SK-N-SH (cell line): ENCODE measurements at regions not wholly inside any gene's neighbourhood (a gene's known extent, or its start where the extent isn't known, plus 50 kb on each side); places are given as distances from the start of the nearest gene placed in this dataset.

Experiments used
- CTCF ChIA-PET: fragments of 300-600, 350-600 bp; formaldehyde crosslinking; extraction: SDS; loops from one replicate; lab custom pipeline; 2021; lab: Yijun Ruan, JAX
- POLR2A ChIA-PET: fragments of 350-600 bp; sonication (Branson Sonifier 250); formaldehyde crosslinking; extraction: SDS; loops from one replicate; lab custom pipeline; 2020; ENCODE audit warnings: antibody characterized with exemption, inconsistent platforms; lab: Yijun Ruan, JAX
- DNase-seq: peaks from one replicate; pipeline ENCODE4 v3.0.0; 2012
- H2AFZ ChIP-seq: fragments of 200-600 bp; sonication (generic); 2 replicates; pipeline ENCODE4 v1.8.1; 2016; ENCODE audit warnings: antibody characterized with exemption, mild to moderate bottlenecking, low read depth
- H3F3A ChIP-seq: fragments of 200-600 bp; sonication (generic); replicated peaks from 2 replicates; pipeline ENCODE3; 2016; ENCODE audit warnings: antibody characterized with exemption, mild to moderate bottlenecking; ENCODE audit not compliant: insufficient read depth
- H3K27ac ChIP-seq, 2 experiments: fragments of 200-500 bp in 1 of 2; fragments of 200-600 bp in 1 of 2; sonication (Bioruptor generic) in 1 of 2; sonication (generic), shearing (Covaris generic) in 1 of 2; 2 replicates each; pipeline versions ENCODE4 v1.5.1 to v1.6.1; 2014 to 2016; ENCODE audit warnings: low read depth in 2 of 2, inconsistent platforms in 1 of 2, low read length in 1 of 2, mild to moderate bottlenecking in 1 of 2, mixed read lengths in 1 of 2
- H3K27me3 ChIP-seq: fragments of 200-600 bp; sonication (generic), shearing (Covaris generic); 2 replicates; pipeline ENCODE4 v1.6.1; 2016; ENCODE audit warnings: mixed run types; ENCODE audit not compliant: insufficient read depth
- H3K36me3 ChIP-seq, 2 experiments: fragments of 200-500 bp in 1 of 2; fragments of 200-600 bp in 1 of 2; sonication (Bioruptor generic) in 1 of 2; sonication (generic) in 1 of 2; replicated peaks in 1 of 2; 2 replicates each; pipeline versions ENCODE3 to v1.5.1; 2014 to 2016; ENCODE audit warnings: low read length in 1 of 2, mild to moderate bottlenecking in 1 of 2; ENCODE audit not compliant: insufficient read depth in 2 of 2, control insufficient read depth in 1 of 2
- H3K4me1 ChIP-seq, 2 experiments: fragments of 200-500 bp in 1 of 2; fragments of 200-600 bp in 1 of 2; sonication (Bioruptor generic) in 1 of 2; sonication (generic), shearing (Covaris generic) in 1 of 2; 2 replicates each; pipeline versions ENCODE4 v1.5.1 to v1.6.1; 2014 to 2016; ENCODE audit warnings: low read depth in 1 of 2, low read length in 1 of 2, mixed run types in 1 of 2; ENCODE audit not compliant: insufficient read depth in 2 of 2, control insufficient read depth in 1 of 2
- H3K4me2 ChIP-seq: fragments of 200-600 bp; sonication (generic), shearing (Covaris generic); 2 replicates; pipeline ENCODE4 v1.6.1; 2017; ENCODE audit warnings: mixed run types
- H3K4me3 ChIP-seq, 2 experiments: fragments of 200-500 bp in 1 of 2; fragments of 200-600 bp in 1 of 2; sonication (Bioruptor generic) in 1 of 2; sonication (generic), shearing (Covaris generic) in 1 of 2; 2 replicates each; pipeline versions ENCODE4 v1.5.1 to v1.8.1; 2014 to 2016; ENCODE audit warnings: low read depth in 2 of 2, inconsistent platforms in 1 of 2, low read length in 1 of 2, mild to moderate bottlenecking in 1 of 2, mixed read lengths in 1 of 2, moderate library complexity in 1 of 2
- H3K79me2 ChIP-seq: fragments of 200-600 bp; sonication (generic); 2 replicates; pipeline ENCODE4 v1.8.1; 2017; ENCODE audit warnings: mild to moderate bottlenecking; ENCODE audit not compliant: insufficient read depth
- H3K9ac ChIP-seq: fragments of 200-600 bp; sonication (generic); 2 replicates; pipeline ENCODE4 v1.6.1; 2017; ENCODE audit warnings: mixed run types
- H3K9me2 ChIP-seq: fragments of 200-600 bp; sonication (generic); 2 replicates; pipeline ENCODE4 v1.6.1; 2017; ENCODE audit warnings: mixed run types
- H3K9me3 ChIP-seq: fragments of 200-600 bp; sonication (generic); 2 replicates; pipeline ENCODE4 v1.6.1; 2017; ENCODE audit warnings: mixed run types, mild to moderate bottlenecking, moderate library complexity
- H4K20me1 ChIP-seq: fragments of 200-600 bp; sonication (generic); 2 replicates; pipeline ENCODE4 v1.6.1; 2017; ENCODE audit warnings: mild to moderate bottlenecking, mixed run types; ENCODE audit not compliant: insufficient read depth
- FOSL2 ChIP-seq: IDR thresholded peaks from 2 replicates; pipeline ENCODE4 v1.4.0; 2012; ENCODE audit warnings: low read depth, mild to moderate bottlenecking, moderate library complexity, borderline replicate concordance
- MAX ChIP-seq: IDR thresholded peaks from 2 replicates; pipeline ENCODE4 v1.4.0; 2012; ENCODE audit warnings: low read depth
- PBX3 ChIP-seq: IDR thresholded peaks from 2 replicates; pipeline ENCODE4; 2012
- TAF1 ChIP-seq: IDR thresholded peaks from 2 replicates; pipeline ENCODE4 v1.6.1; 2012; ENCODE audit warnings: low read depth, mild to moderate bottlenecking, low read length, moderate library complexity, borderline replicate concordance
- TCF12 ChIP-seq: IDR thresholded peaks from 2 replicates; pipeline ENCODE4 v1.4.0; 2012
- USF1 ChIP-seq: IDR thresholded peaks from 2 replicates; pipeline ENCODE4 v1.4.0; 2012; ENCODE audit warnings: low read depth, borderline replicate concordance
- YY1 ChIP-seq: IDR thresholded peaks from 2 replicates; pipeline ENCODE4 v1.4.0; 2012; ENCODE audit warnings: low read depth, mild to moderate bottlenecking
- WGBS: methylation state at CpG from one replicate; pipeline ENCODE4 v1.1.6; 2017; ENCODE audit warnings: low lambda C conversion rate; 5-methylcytosine and 5-hydroxymethylcytosine counted together

- ChIA-PET POLR2A (no interaction called here), CTCF (no interaction called here)
- Histone ChIP-seq H3K79me2 (no peaks in the 10 kb centered on the region), H3K9me3 (no peaks in the 10 kb centered on the region), H3K4me3 (no peak overlapping the region), H3K9me2 (no peaks in the 10 kb centered on the region), H4K20me1 (no peaks in the 10 kb centered on the region), H3K27ac (no peak overlapping the region), H3K4me1 (peaks cover 5 to 20% of the 10 kb centered on the region in 2 experiments; a peak in 2 of 4 replicates), H3K9ac (no peak overlapping the region), H3F3A (no peaks in the 10 kb centered on the region), H3K27me3 (no peaks in the 10 kb centered on the region), H2AFZ (no peak overlapping the region), H3K36me3 (no peaks in the 10 kb centered on the region), H3K4me2 (no peak overlapping the region; the same call in 1 of the 2 replicates)
- WGBS, result 54% methylated on average over 8 of the region's 10 CpGs
- no peak for TF ChIP-seq YY1
- no peak for TF ChIP-seq PBX3
- TF ChIP-seq TCF12, result peak; percentile 17; the same call in 1 of the 2 replicates
- TF ChIP-seq USF1, result no peak
- peak; percentile 36; the same call in 1 of the 2 replicates for TF ChIP-seq FOSL2
- no peak for DNase-seq
These were observed 138.3 kb downstream of the FOXD2 start for GRCh38 chr1:47575855-47576757.

GRCh38 chr1:47576758-47577115 lies 138.9 kb downstream of the FOXD2 start:
- Histone ChIP-seq H3K9me2 (no peaks in the 10 kb centered on the region), H4K20me1 (no peaks in the 10 kb centered on the region), H3K4me2 (no peak overlapping the region), H3F3A (no peaks in the 10 kb centered on the region), H3K36me3 (no peaks in the 10 kb centered on the region), H3K9me3 (no peaks in the 10 kb centered on the region)
- no peak for DNase-seq
- ChIA-PET POLR2A (no interaction called here), CTCF (no interaction called here)
- TF ChIP-seq MAX, result no peak
- TF ChIP-seq TAF1, result no peak
- TF ChIP-seq, all 33 proteins: peak for 0
- no peaks in the 10 kb centered on the region for H3K79me2 ChIP-seq
- H3K27me3 ChIP-seq, result no peaks in the 10 kb centered on the region
- H3K9ac ChIP-seq, result no peak overlapping the region
- no peak overlapping the region for H3K4me3 ChIP-seq
- no peak overlapping the region for H3K27ac ChIP-seq
- H3K4me1 ChIP-seq, result peaks cover 5 to 20% of the 10 kb centered on the region in 2 experiments; a peak in 2 of 4 replicates
- 42% methylated on average over 2 of the region's 2 CpGs for WGBS
- H2AFZ ChIP-seq, result no peak overlapping the region
